GM21786 (cell line): ENCODE measurements at regions not wholly inside any gene's neighbourhood (a gene's known extent, or its start where the extent isn't known, plus 50 kb on each side); places are given as distances from the start of the nearest gene placed in this dataset.

ENCODE experiments used
- ATAC-seq: cut with Tn5 transposase; IDR thresholded peaks from one replicate; pipeline ENCODE4 v1.9.1; 2021; ENCODE audit not compliant: unreplicated experiment

DNA sequence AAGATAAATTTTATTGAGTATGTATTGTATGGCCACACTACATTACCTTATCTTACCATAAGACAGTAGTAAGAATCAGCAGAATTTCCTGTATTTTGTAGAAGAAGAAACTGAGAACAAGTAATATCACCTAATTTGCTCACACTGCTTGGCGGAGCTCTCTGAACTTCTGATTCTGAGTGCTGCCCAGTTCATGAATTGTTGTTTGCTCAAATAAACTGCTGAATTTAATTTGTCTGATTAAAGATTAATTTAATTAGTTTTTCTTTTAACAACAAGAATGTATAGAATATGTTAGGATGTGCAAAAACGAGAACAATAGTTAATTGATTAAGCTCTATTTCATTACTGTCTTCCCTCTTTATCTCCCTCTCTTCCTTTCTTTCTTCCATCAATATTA is 100.1 kb upstream of the ERBB4 start:
- no peak for ATAC-seq

DNA sequence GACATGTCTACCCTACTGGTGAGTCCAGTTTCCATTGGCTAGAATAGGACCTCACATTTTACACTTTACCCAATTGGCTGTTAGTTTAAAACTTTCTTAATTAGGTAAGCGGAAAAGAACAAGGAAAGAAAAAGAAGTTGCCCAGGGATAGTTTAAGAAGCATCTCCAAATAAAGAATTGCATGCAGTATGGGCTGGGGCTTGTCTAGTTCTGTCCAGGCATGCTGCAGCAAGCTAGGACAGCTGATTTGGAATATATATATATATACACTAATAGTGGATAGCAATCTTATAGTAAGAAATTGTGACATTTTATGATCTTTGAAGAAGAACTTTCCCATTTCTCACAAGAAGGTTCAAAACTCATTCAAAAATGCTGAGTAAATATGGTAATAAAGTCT is 90.0 kb upstream of the ERBB4 start:
- no peak for ATAC-seq

DNA sequence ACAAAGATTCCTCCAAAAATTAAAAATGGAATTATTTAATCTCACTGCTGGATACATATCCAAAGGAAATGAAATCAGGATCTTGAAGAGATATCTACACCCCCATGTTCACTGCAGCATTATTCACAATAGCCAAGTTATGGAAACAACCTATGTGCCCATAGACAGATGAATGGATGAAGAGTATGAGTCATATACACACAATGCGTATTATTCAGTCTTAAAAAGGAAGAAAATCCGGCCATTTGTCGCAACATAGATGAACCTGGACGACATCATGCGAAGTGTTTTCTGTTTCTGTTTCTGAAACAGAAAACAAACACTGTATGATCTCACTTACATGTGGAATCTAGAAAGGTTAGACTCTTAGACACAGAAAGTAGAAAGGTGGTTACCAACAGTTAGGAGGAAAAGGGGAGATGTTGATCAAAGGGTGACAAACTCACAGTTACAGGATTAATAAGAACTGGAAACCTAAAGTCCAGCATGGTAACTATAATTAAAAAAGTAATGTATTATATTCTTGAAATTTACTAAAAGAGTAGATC is 87.8 kb upstream of the ERBB4 start:
- no peak for ATAC-seq

DNA sequence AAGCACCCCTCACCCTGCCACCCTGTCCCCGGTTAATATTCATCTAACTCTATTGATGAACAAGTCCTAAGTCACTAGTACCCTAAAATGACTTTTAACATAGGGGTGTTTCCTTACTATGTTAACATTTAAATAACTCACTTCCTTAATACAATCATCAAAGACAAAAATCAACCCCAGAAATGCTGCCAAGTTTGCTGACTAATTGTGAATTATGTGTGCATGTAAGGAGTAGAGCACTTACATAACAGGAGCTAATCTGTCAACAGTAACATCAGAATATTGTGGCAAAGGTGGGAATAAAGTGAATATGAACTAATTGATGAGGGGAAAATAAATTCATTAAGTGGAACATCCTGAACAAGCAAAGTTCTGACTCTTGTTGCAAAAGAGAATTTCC is 81.4 kb upstream of the ERBB4 start:
- no peak for ATAC-seq

DNA sequence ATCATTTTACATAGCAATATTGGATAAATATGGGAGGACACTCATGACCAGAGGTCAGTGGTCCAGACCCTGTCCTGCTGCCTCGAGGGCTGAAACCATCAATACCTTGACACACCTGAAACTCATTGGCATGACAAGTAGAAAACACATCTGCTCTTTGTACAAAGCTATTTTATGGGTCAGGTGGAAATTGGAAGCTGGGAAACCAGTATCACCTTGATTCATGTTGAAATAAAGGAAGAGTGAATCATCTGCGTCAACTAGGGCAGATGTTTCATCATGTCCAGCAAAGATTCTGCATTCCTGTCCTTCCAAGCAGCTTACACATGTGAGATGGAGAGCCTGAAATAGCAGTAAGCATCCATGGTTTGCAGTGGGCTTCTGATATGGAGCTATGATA is 80.0 kb upstream of the ERBB4 start:
- ATAC-seq, result no peak

DNA sequence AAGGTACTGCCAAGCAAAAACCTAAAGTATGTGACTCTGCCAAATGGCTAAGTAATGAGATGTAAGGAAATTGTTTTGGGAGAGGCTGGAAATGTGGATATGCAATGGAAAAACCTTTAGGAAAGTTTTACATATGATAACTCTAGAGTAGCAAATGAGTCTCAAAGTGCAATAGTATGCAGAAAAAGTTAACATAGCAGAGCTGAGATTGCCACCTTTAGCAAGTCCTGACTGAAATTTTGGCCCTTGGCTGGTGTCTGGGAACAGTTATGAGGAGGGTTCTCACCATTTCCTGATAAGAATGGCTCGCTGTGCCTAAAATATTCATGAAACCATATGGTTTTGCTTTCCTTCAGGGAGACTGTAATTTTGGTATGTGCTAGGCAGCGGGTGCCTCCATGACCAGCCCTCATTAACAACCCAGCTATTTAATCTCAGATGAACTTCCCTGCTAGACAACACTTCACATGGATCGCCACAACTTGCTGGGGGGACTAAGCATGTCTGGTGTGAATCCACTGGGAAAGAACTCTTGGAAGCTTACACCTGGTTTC is 72.3 kb upstream of the ERBB4 start:
- no peak for ATAC-seq

DNA sequence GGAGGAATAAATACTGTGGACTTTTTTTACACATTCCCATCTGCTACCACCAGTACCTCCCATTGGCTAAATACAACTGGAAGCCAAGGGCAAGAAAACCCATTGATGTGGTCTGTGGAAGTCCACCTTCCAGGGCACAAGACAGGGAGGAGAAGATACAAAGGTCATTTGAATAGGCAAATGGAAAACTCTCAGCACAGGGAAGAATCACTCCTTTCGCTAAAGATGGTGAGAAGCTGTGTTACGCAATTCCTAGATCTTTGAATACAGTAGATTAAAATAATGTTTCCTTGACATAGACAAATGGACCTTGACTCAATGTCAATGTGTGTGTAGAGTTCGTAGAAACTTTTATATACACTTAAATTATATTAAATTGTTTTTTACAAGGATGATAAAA is 70.9 kb upstream of the ERBB4 start:
- no peak for ATAC-seq

DNA sequence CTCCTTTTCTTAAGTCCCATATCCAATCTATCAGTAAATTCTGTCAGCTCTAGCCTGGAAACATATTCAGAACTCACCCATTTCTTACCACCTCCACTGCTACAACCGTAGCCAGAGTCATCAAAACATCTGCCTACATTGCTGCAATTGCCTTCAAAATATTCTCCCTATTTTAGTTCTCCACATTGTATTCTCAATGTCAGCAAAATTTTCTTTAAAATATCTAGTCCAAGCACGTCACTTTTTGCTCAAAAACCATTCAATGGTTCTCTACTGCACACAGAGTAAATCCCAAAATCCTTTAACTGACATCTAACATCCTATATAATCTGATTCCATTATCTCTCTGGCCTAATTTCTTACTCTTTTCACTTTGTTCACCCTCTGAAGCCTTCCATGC is 68.5 kb upstream of the ERBB4 start:
- no peak for ATAC-seq

DNA sequence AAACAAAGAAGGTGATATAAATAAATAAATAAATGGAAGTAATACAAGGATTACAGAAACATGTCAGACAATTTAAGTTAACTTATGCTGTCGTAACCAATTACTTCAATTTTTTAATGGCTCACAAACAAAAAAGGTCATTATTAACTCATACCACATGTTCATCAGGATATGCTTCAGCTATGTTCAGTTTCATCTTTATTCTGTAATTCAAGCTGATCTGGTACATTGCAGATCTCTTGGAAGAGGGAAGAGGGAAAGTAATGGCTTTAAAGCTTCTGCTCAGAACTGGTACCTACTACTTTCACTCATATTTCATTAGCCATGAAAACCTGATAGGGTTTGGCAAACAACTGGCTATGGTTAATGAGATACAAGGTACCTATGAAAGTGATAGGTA is 67.6 kb upstream of the ERBB4 start:
- no peak for ATAC-seq

DNA sequence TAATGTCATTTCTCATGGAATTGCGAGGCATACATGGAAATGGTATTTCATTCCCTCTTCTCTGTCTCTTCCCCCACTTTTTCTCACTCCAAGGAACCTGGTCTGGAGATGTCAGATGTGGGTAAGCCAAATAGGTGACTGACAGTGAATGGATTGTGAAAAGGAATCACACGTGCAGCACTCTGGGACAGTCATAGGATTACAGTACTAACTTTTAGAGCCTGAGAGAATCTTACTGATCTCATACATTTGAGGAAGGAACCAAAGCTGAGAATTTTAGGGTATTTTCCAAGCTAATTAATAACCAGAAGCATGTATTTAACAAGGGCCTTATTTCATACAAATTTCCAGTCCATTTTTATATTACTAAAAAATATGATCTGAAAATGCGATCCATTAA is 58.1 kb upstream of the ERBB4 start:
- ATAC-seq, result no peak

DNA sequence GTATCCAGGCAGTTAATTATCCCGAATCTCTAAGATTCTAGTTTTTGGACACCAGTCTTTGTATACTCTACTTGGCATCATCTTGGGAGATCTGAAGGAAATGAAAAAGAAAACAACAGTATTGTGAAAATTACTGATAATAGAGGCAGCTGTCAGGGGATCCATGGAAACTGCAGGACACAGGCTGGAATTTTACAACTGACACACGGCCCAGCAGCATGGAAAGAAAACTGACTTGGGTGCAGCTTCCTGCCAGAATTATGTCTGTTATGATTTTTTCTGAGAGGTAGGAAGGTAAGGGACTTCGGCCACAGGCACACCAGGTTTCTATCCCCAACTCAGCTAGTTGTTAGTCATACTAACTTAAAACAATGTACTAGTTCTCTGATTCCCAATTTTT is 57.7 kb upstream of the ERBB4 start:
- ATAC-seq, result no peak

DNA sequence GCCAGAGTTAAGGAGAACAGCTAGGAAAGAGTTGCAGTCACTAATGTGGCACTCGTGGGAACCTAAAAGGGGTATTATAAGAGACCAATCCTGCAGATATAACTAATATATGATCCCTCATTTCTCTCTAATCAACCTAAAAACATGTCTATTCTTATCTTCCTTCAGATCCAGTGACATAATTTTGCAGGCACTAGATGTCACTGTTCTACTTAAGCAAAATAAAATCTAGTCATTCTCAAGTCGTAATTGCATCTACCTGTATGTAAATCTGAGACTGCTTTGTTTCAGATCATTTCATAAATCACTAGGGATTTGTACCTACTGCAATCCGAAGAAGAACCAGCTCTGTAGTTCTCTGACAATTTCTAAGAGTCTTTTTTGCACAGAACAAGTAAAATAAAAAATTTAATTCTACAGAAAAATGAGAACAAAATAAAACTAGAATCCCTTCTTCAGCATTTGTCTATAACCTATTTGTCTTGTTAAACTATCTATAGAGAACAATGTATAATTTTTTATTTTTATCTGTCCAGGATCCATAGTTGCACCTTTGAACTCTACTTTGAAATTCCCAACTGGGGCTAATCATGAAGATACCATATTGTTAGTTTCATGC is 56.5 kb upstream of the ERBB4 start:
- no peak for ATAC-seq

DNA sequence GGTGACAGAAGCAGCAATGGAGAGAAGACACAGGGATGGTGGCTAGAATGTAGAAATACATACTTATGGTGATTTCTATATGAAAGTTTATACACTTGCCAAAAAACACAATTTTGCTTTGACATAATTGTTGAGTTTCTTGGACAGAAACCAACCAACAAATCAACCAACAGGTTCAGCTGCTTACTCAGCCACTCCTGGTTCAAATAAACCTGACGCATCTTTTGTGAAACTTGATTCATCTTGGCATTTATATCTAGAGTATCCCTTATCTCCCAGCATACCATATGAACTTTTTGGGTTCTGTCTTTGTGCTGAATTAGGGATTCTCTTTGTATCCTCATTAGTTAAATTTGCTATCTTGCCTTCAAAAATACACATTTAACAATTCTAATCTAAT is 54.1 kb upstream of the ERBB4 start:
- no peak for ATAC-seq
